Inferior parietal cortex (tissue), 1 donor: ENCODE measurements at regions not wholly inside any gene's neighbourhood (a gene's known extent, or its start where the extent isn't known, plus 50 kb on each side); places are given as distances from the start of the nearest gene placed in this dataset.

ENCODE experiments used
- DNase-seq: peaks from one replicate; pipeline ENCODE4 v3.0.0-alpha.2; 2016; ENCODE audit errors: extremely low spot score

DNA sequence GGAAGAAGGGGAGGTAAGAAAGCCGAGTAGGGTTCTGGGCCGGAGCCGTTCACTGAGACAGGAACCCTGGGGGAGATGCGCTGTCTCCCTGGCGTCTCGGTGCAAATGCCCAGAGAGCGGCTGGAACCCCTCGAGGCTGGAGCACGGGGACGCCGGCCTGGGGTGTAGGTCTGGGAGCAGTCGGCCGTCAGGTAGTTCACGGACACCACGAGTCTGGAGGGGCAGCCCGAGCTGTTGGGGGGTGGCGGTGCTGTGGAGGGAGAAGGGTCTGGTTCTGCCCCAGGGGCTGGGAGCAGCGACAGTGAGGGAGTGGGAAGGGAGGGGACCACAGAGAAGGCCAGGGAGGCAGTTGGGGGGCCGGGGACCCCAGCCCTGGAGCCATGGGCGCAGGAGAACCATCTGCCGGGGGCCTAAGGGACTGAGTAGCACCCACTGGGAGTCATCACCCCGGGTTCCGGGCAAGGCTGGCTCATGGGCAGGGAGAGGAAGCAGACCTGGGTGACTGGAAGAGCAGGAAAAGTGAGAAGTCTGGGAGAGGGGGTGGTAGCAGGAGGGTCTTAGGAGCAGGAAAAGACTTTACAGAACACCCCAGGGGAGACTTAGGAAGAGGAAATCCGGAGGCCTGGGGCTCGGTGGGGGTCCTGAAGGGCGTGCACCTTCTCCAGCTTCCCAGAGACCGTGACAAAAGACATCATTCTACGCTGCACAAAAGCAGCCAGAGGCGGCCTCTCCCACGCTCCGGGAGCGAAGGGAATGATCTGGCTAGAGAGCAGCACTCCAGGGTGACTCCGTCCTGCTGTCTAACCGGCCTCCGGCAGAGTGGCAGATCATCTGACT lies 173.1 kb upstream of the SOX1 start:
- DNase-seq = no peak

DNA sequence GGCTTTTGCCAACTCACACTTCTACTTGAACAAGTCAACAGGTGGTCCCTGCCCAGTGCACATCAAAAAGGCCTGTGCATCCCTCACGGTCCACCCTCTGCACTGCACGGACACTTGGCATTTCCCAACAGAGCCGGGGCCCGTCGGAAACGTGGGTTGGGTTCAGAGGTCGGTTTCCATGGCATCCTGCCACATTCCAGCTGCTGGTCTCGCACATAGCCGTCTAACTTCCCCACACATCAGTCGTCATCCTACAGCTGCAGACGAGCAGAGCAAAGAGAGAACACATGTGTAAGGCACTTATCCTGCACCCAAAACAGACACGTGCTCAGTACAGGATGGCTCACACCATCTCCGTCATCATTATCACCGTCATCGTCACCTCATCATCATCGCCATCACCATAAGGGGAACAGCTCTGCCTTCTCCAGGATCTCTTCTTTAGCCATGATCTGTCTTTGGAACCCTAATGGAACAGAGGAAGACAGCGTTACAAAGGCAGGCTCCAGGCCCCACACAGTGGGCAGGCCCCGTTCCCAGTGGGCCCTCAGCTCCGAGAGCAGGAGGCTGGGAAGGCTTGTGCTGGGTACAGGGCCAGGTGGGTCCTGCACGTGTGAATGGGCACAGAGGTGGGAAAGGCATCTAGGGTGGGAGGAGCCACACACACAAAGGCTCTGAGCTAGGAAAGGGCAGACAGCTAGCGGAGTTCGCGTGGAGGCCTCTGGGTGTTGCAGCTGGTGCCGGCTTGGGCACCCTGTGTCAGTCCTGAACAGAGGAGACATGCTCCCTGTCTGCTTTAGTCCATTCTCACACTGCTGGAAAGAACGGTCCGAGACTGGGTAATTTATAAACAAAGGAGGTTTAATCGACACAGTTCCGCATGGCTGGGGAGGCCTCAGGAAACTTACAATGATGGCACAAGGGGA lies 170.8 kb upstream of the SOX1 start:
- DNase-seq = no peak

DNA sequence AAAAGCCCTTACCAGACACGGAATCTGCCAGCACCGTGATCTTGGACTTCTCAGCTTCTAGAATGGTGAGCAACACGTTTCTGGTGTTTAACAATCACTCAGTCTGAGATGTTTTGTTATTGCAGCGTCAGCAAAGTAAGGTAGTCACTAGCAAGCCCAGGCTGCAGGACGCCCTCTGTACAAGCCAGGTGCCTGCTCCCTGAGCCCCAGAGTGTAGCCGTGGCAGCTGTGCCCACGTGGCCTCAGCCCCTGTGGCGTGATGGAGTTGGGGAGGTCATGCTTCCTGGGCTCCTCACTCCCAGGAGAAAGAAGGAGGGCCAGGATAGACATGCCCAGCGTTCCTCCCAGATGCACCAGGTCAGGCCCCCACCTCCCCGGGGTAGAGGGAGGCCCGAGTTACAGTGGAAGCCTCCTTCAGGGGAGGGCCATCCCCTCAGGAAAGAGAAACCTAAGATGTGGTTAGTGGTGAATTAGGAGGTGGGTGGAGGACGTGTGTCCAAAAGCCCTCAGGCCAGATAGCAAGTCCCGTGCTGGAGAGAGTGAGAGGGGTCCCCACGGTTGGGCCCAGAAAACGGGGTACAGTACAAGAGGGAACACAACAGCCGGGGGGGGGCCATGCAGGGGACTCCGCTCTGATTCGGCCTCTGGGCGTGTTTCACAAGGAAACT lies 169.6 kb upstream of the SOX1 start:
- DNase-seq = no peak

DNA sequence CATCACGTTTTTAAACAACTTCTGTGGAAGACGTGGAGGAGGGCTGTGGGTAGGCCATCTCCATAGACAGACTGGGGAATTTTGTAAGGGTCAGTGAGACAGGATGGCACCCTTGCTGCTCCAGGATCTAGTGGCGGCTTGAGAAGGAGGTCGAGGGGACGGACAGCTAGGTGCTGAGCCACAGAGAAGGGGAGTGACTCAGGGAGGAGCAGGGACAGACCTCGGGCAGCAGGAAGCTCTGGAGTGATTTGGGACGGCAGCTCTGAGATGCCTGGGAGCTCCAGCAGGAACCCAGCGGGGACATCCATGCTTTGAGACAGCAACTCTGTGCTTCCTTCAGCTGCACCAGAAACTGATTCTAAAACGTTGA lies 169.1 kb upstream of the SOX1 start:
- no peak for DNase-seq

DNA sequence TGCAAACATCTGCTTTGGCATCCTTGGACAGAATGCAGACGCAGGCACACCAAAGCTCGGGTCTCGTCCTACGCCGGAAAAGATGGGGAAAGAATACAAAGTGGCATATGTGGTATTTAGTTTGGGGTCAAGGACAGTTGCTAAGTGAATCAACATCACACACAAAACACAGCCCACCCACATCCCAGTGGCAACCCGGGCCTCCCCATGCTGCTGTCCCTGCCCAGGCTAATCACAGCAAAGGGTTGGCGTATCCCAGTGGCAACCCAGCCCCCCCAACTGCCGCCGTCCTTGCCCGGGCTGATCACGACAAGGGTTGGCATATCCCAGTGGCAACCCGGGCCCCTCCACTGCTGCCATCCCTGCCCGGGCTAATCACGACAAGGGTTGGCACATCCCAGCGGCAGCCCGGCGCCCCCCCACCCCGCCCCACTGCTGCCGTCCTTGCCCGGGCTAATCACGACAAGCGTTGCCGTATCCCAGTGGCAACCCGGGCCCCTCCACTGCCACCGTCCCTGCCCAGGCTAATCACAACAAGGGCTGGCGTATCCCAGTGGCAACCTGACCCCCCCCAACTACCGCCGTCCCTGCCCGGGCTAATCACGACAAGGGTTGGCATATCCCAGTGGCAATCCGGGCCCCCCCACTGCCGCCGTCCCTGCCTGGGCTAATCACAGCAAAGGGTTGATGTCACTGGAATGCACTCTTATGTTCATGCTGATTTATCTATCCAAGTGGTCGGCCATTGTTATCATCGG lies 167.8 kb upstream of the SOX1 start:
- DNase-seq = no peak

DNA sequence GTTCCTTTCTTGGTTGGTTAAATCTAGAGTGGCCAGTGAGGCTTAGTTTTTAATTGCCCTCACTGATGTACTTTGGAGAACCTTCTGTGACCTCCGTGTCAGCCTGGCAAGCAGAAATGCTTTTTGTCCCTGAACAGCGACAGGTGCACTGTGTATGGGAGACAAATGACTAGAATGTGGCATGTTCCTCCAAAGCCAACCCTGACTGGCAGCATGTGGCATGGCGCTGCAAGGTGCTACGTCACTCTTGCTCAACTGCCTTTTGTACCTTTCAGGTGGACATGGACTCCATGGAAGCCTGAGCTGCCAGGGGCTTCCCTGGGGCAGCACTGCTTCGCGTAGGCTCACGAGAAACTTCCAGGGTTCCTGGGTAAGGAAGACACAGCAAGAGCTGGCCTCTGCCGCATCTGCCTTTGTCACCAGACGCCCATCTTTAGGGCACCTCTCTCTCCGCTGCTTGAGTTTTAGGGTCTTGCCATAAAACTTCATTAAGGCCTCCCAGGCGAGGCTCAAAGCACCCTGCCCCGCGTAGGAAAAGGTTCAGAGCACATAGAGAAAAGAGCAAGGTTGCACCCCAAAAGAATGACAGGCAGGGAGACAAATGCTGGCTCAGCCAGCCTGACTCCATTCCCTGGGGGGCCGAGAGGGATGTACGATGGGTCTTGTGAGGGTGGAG lies 167.1 kb upstream of the SOX1 start:
- no peak for DNase-seq

DNA sequence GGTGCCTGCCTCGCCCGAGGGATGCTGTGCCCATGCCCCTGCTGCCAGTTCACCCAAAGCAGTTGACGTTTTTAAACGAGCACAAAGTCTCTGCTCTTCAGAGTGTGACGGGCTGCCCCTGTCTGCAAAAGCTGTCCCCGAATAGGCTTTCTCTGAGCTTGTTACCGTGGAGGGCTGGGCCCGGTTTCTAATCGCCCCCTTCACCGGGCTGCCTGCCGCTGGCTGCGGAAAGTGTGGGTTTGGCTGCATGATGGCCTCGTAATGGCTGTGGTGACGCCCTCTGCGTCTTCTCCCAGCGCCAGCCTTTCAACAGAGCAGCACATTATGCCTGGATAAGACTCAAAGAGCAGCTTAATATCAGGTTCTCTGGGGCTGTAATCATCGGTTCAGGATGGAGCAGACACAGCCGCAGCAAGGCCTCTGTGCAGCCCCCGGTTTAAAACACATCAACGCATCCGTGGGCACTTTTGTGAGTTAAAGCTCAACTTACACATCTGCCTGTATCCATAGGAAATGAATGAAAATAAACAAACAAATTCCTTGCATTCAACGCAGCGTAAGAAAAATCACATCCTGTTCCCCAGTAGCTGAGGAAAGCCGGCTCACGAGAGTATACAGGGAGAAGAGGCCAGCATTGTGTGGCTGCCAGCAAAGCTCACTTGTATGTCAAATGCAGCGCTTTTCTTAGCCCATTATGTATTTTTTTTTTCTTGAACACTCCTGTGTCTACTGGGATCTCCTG lies 166.4 kb upstream of the SOX1 start:
- DNase-seq = no peak

DNA sequence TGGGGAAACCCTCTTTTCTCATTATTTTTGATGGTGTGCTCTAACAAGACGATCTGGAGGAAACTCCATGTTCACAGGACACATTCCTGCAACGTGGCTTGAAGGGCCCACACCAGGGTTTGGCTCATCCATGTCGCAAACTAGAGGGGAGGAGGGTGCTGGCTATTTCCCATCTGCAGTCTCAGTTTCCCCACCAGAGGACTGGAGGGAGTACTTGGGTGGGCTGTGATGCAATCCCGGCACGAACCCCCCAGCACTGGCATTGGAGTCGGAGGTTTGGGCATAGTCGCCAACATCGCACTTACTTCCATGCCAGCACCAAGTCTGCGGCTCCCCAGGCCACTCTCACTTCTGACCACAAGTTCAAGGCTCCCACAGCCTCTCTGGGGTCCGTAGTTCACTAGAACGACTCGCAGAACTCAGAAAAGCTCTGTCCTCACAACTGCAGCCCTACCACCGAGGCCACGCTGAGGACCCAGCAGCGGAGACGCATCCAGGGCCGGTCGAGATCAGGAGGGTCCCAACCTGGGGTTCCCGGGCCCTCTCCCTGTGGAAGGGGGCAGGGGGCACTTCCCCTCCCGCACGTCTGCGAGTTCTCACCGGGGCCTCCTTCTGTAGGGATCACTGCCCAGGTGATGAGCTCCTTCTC lies 165.6 kb upstream of the SOX1 start:
- DNase-seq = no peak

DNA sequence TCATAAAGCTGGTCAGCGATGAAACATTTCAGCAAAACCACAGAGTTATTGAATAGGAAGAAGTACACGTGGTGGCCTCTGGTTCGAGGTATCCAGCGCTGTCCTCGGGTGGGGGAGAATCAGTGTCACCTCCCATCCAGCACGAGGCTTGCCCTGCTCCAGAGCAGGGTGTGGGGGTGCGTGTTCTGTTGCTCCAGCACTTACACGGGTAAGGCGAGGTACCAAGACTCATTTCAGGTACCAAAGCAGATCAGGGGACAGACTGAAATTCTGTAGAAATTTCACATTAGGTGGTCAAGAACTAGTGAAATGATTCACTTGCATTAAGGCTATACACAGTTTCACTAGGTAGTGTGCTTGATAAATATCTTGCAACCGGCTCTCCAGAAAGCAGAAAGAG lies 164.2 kb upstream of the SOX1 start:
- DNase-seq = no peak

DNA sequence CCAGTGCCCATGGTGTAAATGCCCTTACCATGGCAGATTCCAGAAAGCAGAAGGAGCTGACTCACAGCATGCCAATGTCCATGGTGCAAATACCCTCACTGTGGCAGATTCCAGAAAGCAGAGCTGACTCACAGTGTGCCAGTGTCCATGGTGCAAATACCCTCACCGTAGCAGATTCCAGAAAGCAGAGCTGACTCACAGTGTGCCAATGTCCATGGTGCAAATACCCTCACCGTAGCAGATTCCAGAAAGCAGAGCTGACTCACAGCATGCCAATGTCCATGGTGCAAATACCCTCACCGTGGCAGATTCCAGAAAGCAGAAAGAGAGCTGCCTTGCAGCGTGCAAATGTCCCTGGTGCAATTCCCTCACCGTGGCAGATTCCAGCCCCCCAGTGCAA lies 163.8 kb upstream of the SOX1 start:
- no peak for DNase-seq

DNA sequence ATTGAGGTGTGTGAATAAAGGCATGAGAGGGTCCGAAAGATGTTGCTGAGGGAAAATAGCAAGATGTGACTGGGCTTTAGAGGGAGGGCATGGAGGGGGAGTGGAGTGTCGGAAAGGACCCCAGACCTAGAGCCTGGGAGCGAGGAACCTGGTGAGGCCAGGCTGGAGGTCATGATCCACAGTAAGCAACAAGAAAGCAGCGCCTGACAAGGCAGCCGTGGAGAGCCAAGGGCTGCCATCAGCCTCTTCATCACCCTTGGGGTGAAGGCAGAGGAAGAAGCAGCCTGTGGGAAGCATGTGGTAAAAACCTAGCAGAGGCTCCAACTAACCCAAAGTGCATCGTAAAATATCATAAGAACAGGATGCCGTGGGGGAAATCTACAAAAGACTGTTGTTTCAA lies 162.8 kb upstream of the SOX1 start:
- no peak for DNase-seq

DNA sequence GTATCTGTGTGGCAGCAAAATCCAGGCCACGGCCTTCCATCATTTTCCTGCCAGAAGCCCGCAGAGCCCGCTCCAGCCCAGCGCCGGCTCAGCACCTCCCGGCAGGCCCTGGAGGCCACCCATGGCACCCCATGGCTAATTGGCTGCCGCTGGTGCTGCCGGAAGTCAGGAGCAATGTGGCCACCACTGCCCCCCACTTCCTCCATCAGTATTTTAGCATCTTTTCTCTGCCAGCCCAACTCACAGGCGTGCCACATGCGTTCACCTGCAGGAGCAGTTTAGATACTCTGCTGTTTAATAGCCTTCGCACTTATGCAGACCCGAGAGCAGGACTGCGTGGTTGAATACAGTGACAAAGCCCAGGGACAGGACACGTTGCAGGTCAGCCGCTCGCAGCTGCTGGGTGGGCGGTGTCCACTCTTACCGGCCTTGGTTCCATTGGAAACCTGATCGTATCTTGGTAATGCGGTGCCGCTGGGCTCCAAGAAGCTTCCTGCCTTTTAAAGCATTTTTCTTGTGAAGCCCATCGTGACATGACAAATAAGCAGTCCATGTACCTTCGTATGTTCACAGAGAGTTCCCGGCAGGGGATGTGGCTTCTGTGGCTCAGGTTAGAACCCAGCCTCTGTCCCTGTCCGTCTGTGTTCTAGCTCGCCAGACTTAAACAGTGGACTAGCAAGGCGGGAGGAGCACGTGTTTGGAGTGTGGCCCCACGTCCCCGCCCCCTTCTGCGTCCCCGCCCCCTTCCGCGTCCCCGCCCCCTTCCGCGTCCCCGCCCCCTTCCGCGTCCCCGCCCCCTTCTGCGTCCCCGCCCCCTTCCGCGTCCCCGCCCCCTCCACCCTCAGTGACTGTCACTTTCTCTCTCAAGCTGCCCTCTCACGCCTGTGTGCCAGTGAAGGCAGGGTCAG lies 162.0 kb upstream of the SOX1 start:
- no peak for DNase-seq

DNA sequence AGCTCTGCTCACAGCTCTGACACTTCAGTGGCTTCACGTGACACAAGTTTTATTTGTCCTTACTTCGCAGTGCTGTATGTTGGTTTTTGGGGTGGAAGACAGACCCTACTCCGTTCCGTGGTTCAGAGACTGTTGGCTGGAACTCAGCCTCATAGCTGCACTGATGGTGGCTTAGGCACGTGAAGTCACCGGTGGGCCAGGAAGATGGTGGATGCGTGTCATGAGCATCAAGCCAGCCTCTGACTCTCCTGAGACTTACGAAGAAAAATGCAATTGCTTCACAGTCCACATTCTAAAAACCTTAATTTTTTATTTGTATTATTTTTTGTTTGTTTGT lies 161.4 kb upstream of the SOX1 start:
- DNase-seq = no peak

DNA sequence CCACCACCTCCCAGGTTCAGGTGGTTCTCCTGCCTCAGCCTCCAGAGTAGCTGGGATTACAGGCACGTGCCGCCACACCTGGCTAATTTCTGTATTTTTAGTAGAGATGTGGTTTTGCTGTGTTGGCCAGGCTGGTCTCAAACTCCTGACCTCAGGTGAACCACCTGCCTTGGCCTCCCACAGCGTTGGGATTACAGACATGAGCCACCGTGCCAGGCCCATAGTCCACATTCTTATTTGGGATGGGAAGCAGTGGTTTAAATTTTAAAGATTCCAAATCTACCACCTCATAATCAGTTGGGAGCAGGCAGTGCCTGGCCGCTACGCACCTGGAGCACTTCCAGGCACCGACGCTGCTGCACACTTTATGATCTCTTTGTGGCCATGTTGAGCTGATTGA lies 160.6 kb upstream of the SOX1 start:
- DNase-seq = no peak

DNA sequence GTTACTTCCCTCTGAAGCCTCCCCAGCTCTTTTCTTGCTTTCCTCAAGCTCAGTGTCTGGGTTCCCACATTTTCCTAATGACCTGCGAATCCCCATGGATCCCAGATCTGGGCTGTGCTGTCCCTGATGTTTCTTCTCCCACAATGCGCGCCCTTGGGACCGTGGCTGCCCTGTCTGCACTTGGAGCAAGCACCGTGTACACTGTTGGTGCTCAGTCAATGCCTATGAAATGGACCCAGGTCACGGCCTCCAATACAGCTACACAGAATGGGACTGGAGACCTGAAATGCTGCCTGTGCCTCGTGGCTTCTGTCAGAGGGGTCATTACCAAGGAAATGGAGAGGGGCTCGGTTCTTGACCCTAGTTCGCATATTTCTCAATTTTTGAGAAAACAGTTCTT lies 160.1 kb upstream of the SOX1 start:
- no peak for DNase-seq

DNA sequence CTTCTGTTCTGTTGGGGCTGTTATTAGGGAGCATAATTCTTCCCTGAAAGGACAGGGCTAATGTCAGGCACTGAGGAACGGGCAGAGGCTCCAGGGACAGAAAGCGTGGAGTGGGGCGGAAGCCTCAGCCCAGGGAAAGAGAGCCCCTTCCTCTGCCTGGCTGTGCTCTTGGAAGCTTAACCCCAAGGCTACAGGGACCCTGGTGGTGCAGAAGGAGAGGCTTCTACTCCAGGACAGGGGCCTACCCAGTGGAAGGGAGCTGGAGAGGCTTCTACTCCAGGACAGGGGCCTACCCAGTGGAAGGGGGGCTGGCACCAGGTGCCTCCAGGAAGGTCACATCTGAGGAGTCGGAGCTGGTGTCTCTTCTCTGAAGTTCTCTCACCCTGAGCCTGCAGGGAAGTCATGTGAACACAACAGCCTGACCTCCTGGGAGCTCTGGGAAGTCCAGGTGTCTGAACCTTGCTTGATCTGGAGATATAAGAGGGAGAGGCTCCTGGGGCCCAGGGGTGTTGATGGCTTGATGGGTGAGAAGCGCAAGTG lies 159.5 kb upstream of the SOX1 start:
- DNase-seq = no peak

DNA sequence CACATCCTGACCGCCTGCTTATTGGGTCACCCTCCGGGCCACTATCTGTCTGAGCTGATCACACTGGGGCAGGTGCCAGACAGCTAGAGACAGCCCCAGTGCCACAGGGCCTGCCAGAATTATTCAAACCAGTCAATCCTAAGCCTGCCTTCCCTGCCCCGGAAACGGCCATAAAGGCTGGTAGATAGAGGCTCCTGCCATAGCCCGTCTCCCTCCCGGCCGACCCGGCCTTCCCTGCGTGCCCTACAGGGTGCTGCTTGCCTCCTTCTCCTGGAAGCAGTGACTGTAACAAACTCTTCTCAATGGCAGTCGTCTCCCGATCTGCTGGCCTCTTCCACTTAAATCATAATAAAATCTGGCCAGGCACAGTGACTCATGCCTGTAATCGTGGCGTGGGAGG lies 158.6 kb upstream of the SOX1 start:
- DNase-seq = no peak

DNA sequence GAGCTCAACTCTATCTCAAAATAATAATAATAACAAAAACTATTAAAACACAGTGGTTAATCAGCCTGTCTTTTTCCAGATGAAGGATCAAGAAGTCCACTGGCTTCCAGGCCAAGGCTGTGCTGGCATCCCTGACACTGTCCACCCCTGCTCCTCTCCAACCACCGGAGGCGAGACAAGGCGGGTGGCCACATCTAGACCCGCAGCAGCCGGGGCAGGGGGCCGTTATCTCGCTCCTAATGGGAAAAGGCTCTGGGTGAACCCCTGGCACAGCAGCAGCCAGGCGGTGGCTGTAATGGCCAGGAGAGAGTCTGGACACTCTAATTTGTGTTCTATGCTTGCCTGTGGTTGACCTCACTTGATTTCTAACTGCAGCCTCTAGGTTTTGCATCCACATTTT lies 158.0 kb upstream of the SOX1 start:
- DNase-seq = no peak

DNA sequence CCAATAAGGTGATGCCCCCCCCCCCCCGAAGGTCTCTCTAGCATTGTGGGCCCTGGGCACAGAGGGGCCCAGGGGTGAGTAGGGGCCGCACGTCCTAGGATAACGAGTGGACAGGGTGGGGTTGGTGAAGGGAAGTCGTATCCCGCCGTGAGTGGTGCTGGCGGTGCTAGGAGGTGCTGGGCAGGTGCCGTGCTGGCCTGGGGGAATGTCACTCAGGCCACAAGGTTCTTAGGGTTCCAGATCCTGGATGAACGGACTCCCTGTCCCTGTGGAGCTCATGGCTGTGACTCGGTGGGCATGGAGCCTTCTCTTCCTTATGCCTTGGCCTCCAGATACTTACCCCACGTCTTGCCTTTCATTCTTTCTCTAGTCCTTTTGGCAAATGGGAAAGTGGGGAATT lies 157.4 kb upstream of the SOX1 start:
- DNase-seq = no peak
